ENCODE measurements at regions not wholly inside any gene's neighbourhood (a gene's known extent, or its start where the extent isn't known, plus 50 kb on each side); places are given as distances from the start of the nearest gene placed in this dataset.

DNA sequence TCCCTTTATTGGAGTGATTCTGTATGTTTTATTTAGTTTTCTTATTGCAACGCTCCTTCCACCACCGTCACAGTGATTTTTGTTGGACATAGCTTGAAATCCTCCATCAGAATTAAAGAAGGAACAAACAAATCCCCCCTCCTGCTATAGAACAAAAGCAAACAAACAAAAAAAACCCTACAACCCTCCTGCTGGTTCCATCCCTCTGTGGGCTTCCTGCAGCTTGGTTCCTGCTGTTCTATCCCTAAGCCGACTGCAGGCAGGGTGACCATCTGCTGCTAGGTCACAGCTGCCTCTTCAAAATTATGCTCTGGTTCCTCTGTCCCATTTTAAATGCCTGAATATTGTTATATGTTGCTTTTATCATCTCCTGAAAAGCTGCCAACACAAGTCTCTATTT is 116.8 kb upstream of the AGA start:
- Histone ChIP-seq H3K4me3 (replicated peaks; ENCODE audit: low read depth, low read length) (no peak overlapping the region), H3K36me3 (ENCODE audit: control insufficient read depth, insufficient read depth, low read length) (no peaks in the 10 kb centered on the region), H3K27me3 (replicated peaks; ENCODE audit: control insufficient read depth, insufficient read depth, low read length) (no peaks in the 10 kb centered on the region)
- TF ChIP-seq, protein P1, sequence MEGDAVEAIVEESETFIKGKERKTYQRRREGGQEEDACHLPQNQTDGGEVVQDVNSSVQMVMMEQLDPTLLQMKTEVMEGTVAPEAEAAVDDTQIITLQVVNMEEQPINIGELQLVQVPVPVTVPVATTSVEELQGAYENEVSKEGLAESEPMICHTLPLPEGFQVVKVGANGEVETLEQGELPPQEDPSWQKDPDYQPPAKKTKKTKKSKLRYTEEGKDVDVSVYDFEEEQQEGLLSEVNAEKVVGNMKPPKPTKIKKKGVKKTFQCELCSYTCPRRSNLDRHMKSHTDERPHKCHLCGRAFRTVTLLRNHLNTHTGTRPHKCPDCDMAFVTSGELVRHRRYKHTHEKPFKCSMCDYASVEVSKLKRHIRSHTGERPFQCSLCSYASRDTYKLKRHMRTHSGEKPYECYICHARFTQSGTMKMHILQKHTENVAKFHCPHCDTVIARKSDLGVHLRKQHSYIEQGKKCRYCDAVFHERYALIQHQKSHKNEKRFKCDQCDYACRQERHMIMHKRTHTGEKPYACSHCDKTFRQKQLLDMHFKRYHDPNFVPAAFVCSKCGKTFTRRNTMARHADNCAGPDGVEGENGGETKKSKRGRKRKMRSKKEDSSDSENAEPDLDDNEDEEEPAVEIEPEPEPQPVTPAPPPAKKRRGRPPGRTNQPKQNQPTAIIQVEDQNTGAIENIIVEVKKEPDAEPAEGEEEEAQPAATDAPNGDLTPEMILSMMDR (IDR thresholded peaks at IDR 0.05; ENCODE audit: insufficient read depth, low read length, poor library complexity, severe bottlenecking) = no peak
- no peak for DNase-seq (ENCODE audit: extremely low read depth, insufficient read length)

DNA sequence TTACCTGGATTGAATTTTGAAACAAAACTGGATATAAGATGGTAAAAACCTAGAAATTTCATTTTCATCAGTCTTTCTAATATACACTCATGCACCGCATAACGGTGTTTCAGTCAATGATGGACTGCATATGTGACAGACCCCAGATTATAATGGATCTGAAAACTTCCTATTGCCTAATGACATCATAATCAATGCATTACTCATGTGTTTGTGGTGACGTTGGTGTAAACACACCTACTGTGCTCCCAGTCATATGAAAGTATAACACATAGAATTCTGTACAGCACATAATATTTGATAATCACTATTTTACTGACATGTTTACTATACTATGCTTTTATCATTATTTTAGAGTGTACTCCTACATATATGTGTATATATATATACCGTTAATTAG is 119.9 kb upstream of the AGA start:
- Histone ChIP-seq H3K4me3 (replicated peaks; ENCODE audit: low read depth, low read length) (no peak overlapping the region), H3K36me3 (ENCODE audit: control insufficient read depth, insufficient read depth, low read length) (no peaks in the 10 kb centered on the region), H3K27me3 (replicated peaks; ENCODE audit: control insufficient read depth, insufficient read depth, low read length) (no peaks in the 10 kb centered on the region)
- no peak for DNase-seq (ENCODE audit: extremely low read depth, insufficient read length)
- TF ChIP-seq, protein P1 (IDR thresholded peaks at IDR 0.05; ENCODE audit: insufficient read depth, low read length, poor library complexity, severe bottlenecking) = no peak

DNA sequence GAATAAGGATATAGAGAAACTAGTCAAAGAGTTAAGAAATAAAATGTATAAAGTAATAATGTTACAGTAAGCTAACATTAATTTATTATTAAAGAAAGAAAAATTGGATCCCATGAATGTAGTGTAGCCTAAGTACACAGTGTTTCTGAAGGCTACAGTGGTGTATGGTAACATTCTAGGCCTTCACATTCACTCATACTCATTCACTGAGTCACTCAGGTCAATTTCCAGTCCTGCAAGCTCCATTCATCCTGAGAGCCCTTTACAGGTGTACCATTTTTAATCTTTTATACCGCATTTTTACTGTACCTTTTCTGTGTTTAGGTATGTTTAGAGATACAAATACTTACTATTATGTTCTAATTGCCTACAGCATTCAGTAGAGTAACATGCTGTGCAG is 120.6 kb upstream of the AGA start:
- H3K4me3 ChIP-seq (replicated peaks; ENCODE audit: low read depth, low read length) = no peak overlapping the region
- TF ChIP-seq, protein P1 (IDR thresholded peaks at IDR 0.05; ENCODE audit: insufficient read depth, low read length, poor library complexity, severe bottlenecking) = no peak
- DNase-seq (ENCODE audit: extremely low read depth, insufficient read length) = no peak
- no peaks in the 10 kb centered on the region for H3K27me3 ChIP-seq (replicated peaks; ENCODE audit: control insufficient read depth, insufficient read depth, low read length)
- H3K36me3 ChIP-seq (ENCODE audit: control insufficient read depth, insufficient read depth, low read length) = no peaks in the 10 kb centered on the region

DNA sequence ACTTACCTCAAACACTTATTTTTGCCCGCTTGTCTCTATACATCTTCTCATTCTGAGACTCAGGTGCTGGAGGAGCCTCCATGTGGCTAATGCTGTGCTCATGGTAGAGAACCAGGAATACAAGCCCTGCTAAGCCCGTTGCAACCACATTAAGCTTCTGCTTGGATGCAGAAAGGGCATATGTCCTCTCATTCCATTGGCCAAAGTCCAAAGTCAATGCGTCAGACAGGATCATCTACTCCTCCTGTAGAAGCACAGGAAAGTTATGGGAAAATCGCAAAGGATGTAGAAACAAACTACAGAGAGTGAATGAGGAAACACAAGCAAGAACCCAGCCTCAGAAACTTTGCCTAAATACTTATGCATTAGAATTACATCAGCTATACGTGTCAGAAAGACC is 124.5 kb upstream of the AGA start:
- no peaks in the 10 kb centered on the region for H3K36me3 ChIP-seq (ENCODE audit: control insufficient read depth, insufficient read depth, low read length)
- TF ChIP-seq, protein P1 (IDR thresholded peaks at IDR 0.05; ENCODE audit: insufficient read depth, low read length, poor library complexity, severe bottlenecking) = no peak
- H3K27me3 ChIP-seq (replicated peaks; ENCODE audit: control insufficient read depth, insufficient read depth, low read length) = no peaks in the 10 kb centered on the region
- no peak for DNase-seq (ENCODE audit: extremely low read depth, insufficient read length)
- H3K4me3 ChIP-seq (replicated peaks; ENCODE audit: low read depth, low read length) = no peak overlapping the region

DNA sequence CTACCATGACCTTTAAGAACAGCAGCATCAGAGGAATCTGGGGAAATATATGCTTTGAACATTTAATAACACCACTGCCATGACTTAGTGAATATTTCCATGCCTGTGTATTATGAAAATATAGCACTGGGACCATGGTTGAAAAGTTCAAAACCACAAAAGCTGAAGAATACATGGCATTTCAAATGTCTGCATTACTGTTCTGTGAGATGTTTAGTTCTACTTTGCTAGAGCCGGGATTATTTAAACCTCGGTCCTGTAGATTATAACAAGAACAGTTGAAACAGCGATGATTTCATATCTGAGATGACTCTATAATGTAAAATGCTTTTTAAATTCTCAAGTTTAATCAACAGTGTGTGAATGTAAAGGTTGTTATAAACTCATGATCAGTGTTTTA is 126.7 kb upstream of the AGA start:
- TF ChIP-seq, protein P1 (IDR thresholded peaks at IDR 0.05; ENCODE audit: insufficient read depth, low read length, poor library complexity, severe bottlenecking) = no peak
- no peak for DNase-seq (ENCODE audit: extremely low read depth, insufficient read length)
- H3K36me3 ChIP-seq (ENCODE audit: control insufficient read depth, insufficient read depth, low read length) = no peaks in the 10 kb centered on the region

DNA sequence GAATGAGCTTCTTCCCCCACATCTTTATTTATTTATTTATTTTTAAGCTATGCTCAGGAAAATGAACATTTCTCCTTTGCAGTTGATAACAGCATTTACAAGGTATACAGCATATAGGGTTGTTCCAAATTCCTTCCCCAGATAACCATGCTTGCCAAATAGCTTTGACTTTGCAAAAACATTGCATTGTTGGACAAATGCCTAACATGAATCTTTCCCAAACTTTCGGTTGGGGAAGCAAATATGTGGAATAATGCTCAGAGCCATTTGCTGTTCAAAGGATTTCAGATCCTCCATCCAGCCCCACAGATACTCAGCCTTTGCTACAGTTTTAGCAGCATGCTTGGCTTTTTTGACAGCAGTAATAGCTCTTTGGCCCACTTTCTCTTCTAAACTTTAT is 127.2 kb upstream of the AGA start:
- TF ChIP-seq, protein P1 (IDR thresholded peaks at IDR 0.05; ENCODE audit: insufficient read depth, low read length, poor library complexity, severe bottlenecking) = no peak
- Histone ChIP-seq H3K36me3 (ENCODE audit: control insufficient read depth, insufficient read depth, low read length) (no peaks in the 10 kb centered on the region), H3K27me3 (replicated peaks; ENCODE audit: control insufficient read depth, insufficient read depth, low read length) (no peaks in the 10 kb centered on the region), H3K4me3 (replicated peaks; ENCODE audit: low read depth, low read length) (no peak overlapping the region)
- DNase-seq (ENCODE audit: extremely low read depth, insufficient read length) = no peak

More for the DNA sequence above, 126.7 kb upstream of the AGA start:
- Histone ChIP-seq H3K27me3 (replicated peaks; ENCODE audit: control insufficient read depth, insufficient read depth, low read length) (no peaks in the 10 kb centered on the region), H3K4me3 (replicated peaks; ENCODE audit: low read depth, low read length) (no peak overlapping the region)
